Stomach (tissue), 4 donors: ENCODE measurements at regions not wholly inside any gene's neighbourhood (a gene's known extent, or its start where the extent isn't known, plus 50 kb on each side); places are given as distances from the start of the nearest gene placed in this dataset.

ENCODE experiments used
- CTCF ChIP-seq, 7 experiments: fragments of 450-650 bp in 4 of 7; fragments of 200-600 bp in 3 of 7; sonication (generic) in 3 of 7; IDR thresholded peaks; one replicate each; pipeline ENCODE4 v1.5.1; 2016 to 2019; ENCODE audit warnings: antibody characterized with exemption in 7 of 7, control low read depth in 2 of 7, mild to moderate bottlenecking in 1 of 7
- POLR2A ChIP-seq, 4 donors: fragments of 450-650 bp; IDR thresholded peaks; one replicate each; pipeline ENCODE4 v1.6.1; 2016; ENCODE audit warnings: antibody characterized with exemption in 4 of 4, control low read depth in 2 of 4, mild to moderate bottlenecking in 1 of 4, moderate library complexity in 1 of 4

- TF ChIP-seq POLR2A (IDR thresholded peaks at IDR 0.05) (no peak), CTCF (IDR thresholded peaks at IDR 0.05) (no peak)
These were observed 194.3 kb downstream of the SNAPC1 start for GRCh38 chr14:61956517-61956916.
